DND-41 (cell line): ENCODE measurements at regions not wholly inside any gene's neighbourhood (a gene's known extent, or its start where the extent isn't known, plus 50 kb on each side); places are given as distances from the start of the nearest gene placed in this dataset.

ENCODE experiments used
- CTCF ChIP-seq: IDR thresholded peaks from 2 replicates; pipeline ENCODE4 v1.5.1; 2012; ENCODE audit warnings: borderline replicate concordance, low read length, moderate library complexity, mild to moderate bottlenecking; ENCODE audit not compliant: poor library complexity, severe bottlenecking; ENCODE audit errors: extremely low read depth
- EZH2 ChIP-seq: IDR thresholded peaks from 3 replicates; pipeline ENCODE4 v1.6.1; 2012; ENCODE audit warnings: borderline replicate concordance, low read depth, mild to moderate bottlenecking, moderate library complexity, low read length, inconsistent platforms; ENCODE audit not compliant: severe bottlenecking

GRCh38 chr5:113789769-113790168, 276.3 kb downstream of the YTHDC2 start:
- TF ChIP-seq CTCF (no peak), EZH2 (no peak)
